HEK293 (cell line): ENCODE measurements at regions not wholly inside any gene's neighbourhood (a gene's known extent, or its start where the extent isn't known, plus 50 kb on each side); places are given as distances from the start of the nearest gene placed in this dataset.

ENCODE experiments used
- CTCF ChIA-PET: fragments of 350-600 bp; formaldehyde crosslinking; extraction: SDS; loops from one replicate; lab custom pipeline; 2021; ENCODE audit warnings: antibody characterized with exemption; lab: Yijun Ruan, JAX
- POLR2A ChIA-PET: fragments of 300-600 bp; formaldehyde crosslinking; extraction: SDS; loops from one replicate; lab custom pipeline; 2020; ENCODE audit warnings: antibody characterized with exemption, inconsistent platforms; lab: Yijun Ruan, JAX
- H3K27ac ChIP-seq: fragments of 200-500 bp; sonication (Bioruptor generic); 2 replicates; pipeline ENCODE4 v1.5.1; 2014; ENCODE audit warnings: low read depth, low read length, control low read depth, inconsistent platforms; ENCODE audit errors: extremely low read depth
- H3K36me3 ChIP-seq, 2 experiments: fragments of 200-500 bp in 1 of 2; sonication (Bioruptor generic) in 1 of 2; 1 replicate in 1 of 2; 2 replicates in 1 of 2; pipeline ENCODE4 v1.5.1; 2014 to 2017; ENCODE audit warnings: inconsistent platforms in 2 of 2, low read length in 2 of 2; ENCODE audit not compliant: control insufficient read depth in 2 of 2, insufficient read depth in 1 of 2
- H3K4me1 ChIP-seq: fragments of 200-500 bp; sonication (Bioruptor generic); 2 replicates; pipeline ENCODE4 v1.5.1; 2014; ENCODE audit warnings: mild to moderate bottlenecking, low read length, inconsistent platforms; ENCODE audit not compliant: control insufficient read depth, insufficient read depth
- H3K4me3 ChIP-seq: 2 replicates; pipeline ENCODE4 v1.5.1; 2011; ENCODE audit warnings: low read depth, mild to moderate bottlenecking, control low read depth, low read length, moderate library complexity
- H3K9me3 ChIP-seq: fragments of 200-500 bp; sonication (Bioruptor generic); 2 replicates; pipeline ENCODE4 v1.5.1; 2014; ENCODE audit warnings: low read depth, low read length, inconsistent platforms; ENCODE audit not compliant: control insufficient read depth, insufficient read depth
- BCL6B ChIP-seq: fragments of 450-650 bp; formaldehyde crosslinking; IDR thresholded peaks from 2 replicates; pipeline ENCODE4 v1.5.1; 2017; ENCODE audit warnings: missing biosample characterization, missing genetic modification characterization
- KLF16 ChIP-seq: fragments of 450-650 bp; formaldehyde crosslinking; IDR thresholded peaks from 2 replicates; pipeline ENCODE4 v1.5.1; 2017; ENCODE audit warnings: missing biosample characterization, missing genetic modification characterization
- KLF17 ChIP-seq: fragments of 450-650 bp; formaldehyde crosslinking; IDR thresholded peaks from 2 replicates; pipeline ENCODE4 v1.5.1; 2016; ENCODE audit warnings: missing biosample characterization, missing genetic modification characterization
- SP7 ChIP-seq: fragments of 450-650 bp; formaldehyde crosslinking; IDR thresholded peaks from 2 replicates; pipeline ENCODE4 v1.5.1; 2016; ENCODE audit warnings: missing biosample characterization, missing genetic modification characterization
- ZBTB20 ChIP-seq: fragments of 450-650 bp; formaldehyde crosslinking; IDR thresholded peaks from 2 replicates; pipeline ENCODE4 v1.5.1; 2016; ENCODE audit warnings: missing biosample characterization, missing genetic modification characterization
- ZBTB6 ChIP-seq: fragments of 450-650 bp; formaldehyde crosslinking; IDR thresholded peaks from 2 replicates; pipeline ENCODE4 v1.5.1; 2017; ENCODE audit warnings: missing biosample characterization, missing genetic modification characterization
- ZFP41 ChIP-seq: fragments of 450-650 bp; formaldehyde crosslinking; IDR thresholded peaks from 2 replicates; pipeline ENCODE4 v1.5.1; 2016; ENCODE audit warnings: missing biosample characterization, missing genetic modification characterization, borderline replicate concordance
- ZNF133 ChIP-seq: fragments of 450-650 bp; formaldehyde crosslinking; IDR thresholded peaks from 2 replicates; pipeline ENCODE4 v1.5.1; 2016; ENCODE audit warnings: missing biosample characterization, missing genetic modification characterization
- ZNF157 ChIP-seq: fragments of 450-650 bp; formaldehyde crosslinking; IDR thresholded peaks from 2 replicates; pipeline ENCODE4 v1.5.1; 2016; ENCODE audit warnings: missing biosample characterization, missing genetic modification characterization
- ZNF169 ChIP-seq: fragments of 450-650 bp; formaldehyde crosslinking; IDR thresholded peaks from 2 replicates; pipeline ENCODE4 v1.5.1; 2016; ENCODE audit warnings: missing biosample characterization, missing genetic modification characterization
- ZNF18 ChIP-seq: fragments of 450-650 bp; formaldehyde crosslinking; IDR thresholded peaks from 2 replicates; pipeline ENCODE4 v1.5.1; 2016; ENCODE audit warnings: missing biosample characterization, missing genetic modification characterization
- ZNF184 ChIP-seq: fragments of 450-650 bp; IDR thresholded peaks from 2 replicates; pipeline ENCODE4 v1.5.1; 2018; ENCODE audit warnings: missing biosample characterization, mild to moderate bottlenecking, missing genetic modification characterization
- ZNF266 ChIP-seq: fragments of 450-650 bp; formaldehyde crosslinking; IDR thresholded peaks from 2 replicates; pipeline ENCODE4 v1.5.1; 2016; ENCODE audit warnings: missing biosample characterization, missing genetic modification characterization, low read depth
- ZNF311 ChIP-seq: fragments of 450-650 bp; formaldehyde crosslinking; IDR thresholded peaks from 2 replicates; pipeline ENCODE4 v1.5.1; 2017; ENCODE audit warnings: missing biosample characterization, missing genetic modification characterization, borderline replicate concordance
- ZNF37A ChIP-seq: fragments of 450-650 bp; IDR thresholded peaks from 2 replicates; pipeline ENCODE4 v1.5.1; 2018; ENCODE audit warnings: missing biosample characterization, missing genetic modification characterization
- ZNF398 ChIP-seq: fragments of 450-650 bp; formaldehyde crosslinking; IDR thresholded peaks from 2 replicates; pipeline ENCODE4 v1.5.1; 2017; ENCODE audit warnings: missing biosample characterization, missing genetic modification characterization
- ZNF404 ChIP-seq: fragments of 450-650 bp; formaldehyde crosslinking; IDR thresholded peaks from 2 replicates; pipeline ENCODE4 v1.5.1; 2017; ENCODE audit warnings: missing biosample characterization, missing genetic modification characterization
- ZNF449 ChIP-seq: fragments of 450-650 bp; formaldehyde crosslinking; IDR thresholded peaks from 2 replicates; pipeline ENCODE4 v1.5.1; 2017; ENCODE audit warnings: missing biosample characterization, mild to moderate bottlenecking, missing genetic modification characterization, moderate library complexity
- ZNF473 ChIP-seq: fragments of 450-650 bp; formaldehyde crosslinking; IDR thresholded peaks from 2 replicates; pipeline ENCODE4 v1.5.1; 2017; ENCODE audit warnings: missing biosample characterization, missing genetic modification characterization
- ZNF488 ChIP-seq: fragments of 450-650 bp; formaldehyde crosslinking; IDR thresholded peaks from 2 replicates; pipeline ENCODE4 v1.5.1; 2016; ENCODE audit warnings: missing biosample characterization, missing genetic modification characterization
- ZNF529 ChIP-seq: fragments of 450-650 bp; formaldehyde crosslinking; IDR thresholded peaks from 2 replicates; pipeline ENCODE4 v1.5.1; 2017; ENCODE audit warnings: missing genetic modification characterization, missing biosample characterization; ENCODE audit not compliant: insufficient replicate concordance
- ZNF530 ChIP-seq: fragments of 450-650 bp; formaldehyde crosslinking; IDR thresholded peaks from 2 replicates; pipeline ENCODE4 v1.5.1; 2016; ENCODE audit warnings: low read depth, missing biosample characterization, missing genetic modification characterization
- ZNF677 ChIP-seq: fragments of 450-650 bp; IDR thresholded peaks from 2 replicates; pipeline ENCODE4 v1.5.0; 2018; ENCODE audit warnings: missing biosample characterization, mild to moderate bottlenecking, missing genetic modification characterization, moderate library complexity
- ZNF768 ChIP-seq: fragments of 450-650 bp; formaldehyde crosslinking; IDR thresholded peaks from 2 replicates; pipeline ENCODE4 v1.5.1; 2018; ENCODE audit warnings: missing biosample characterization, mild to moderate bottlenecking, missing genetic modification characterization
- ZNF777 ChIP-seq: fragments of 450-650 bp; formaldehyde crosslinking; IDR thresholded peaks from 2 replicates; pipeline ENCODE4 v1.5.1; 2017; ENCODE audit warnings: missing biosample characterization, missing genetic modification characterization, borderline replicate concordance
- ZNF830 ChIP-seq: fragments of 450-650 bp; IDR thresholded peaks from 2 replicates; pipeline ENCODE4 v1.5.0; 2018; ENCODE audit warnings: missing biosample characterization, missing genetic modification characterization, low read depth, mild to moderate bottlenecking, moderate library complexity
- ZNF843 ChIP-seq: fragments of 450-650 bp; formaldehyde crosslinking; IDR thresholded peaks from 2 replicates; pipeline ENCODE4 v1.5.1; 2016; ENCODE audit warnings: missing biosample characterization, missing genetic modification characterization

- TF ChIP-seq ZFP41 (tag by site-specific recombination) = no peak
- no peak for TF ChIP-seq ZBTB20
- TF ChIP-seq ZNF266 (tag by site-specific recombination) = no peak
- no peak for TF ChIP-seq KLF17 (tag by site-specific recombination)
- TF ChIP-seq ZNF830 (tag by site-specific recombination) = no peak
- TF ChIP-seq ZBTB6 (tag by site-specific recombination) = no peak
- no peak for TF ChIP-seq ZNF398 (tag by site-specific recombination)
- TF ChIP-seq, all 188 proteins: peak for 0
Observed at GRCh38 chr14:55963295-55963694, 154.9 kb upstream of the PELI2 start (continued).

- Histone ChIP-seq H3K27ac (no peak overlapping the region), H3K9me3 (no peaks in the 10 kb centered on the region), H3K4me1 (no peaks in the 10 kb centered on the region), H3K36me3 (no peaks in the 10 kb centered on the region), H3K4me3 (no peak overlapping the region)
- CTCF ChIA-PET = no interaction called here
- POLR2A ChIA-PET = no interaction called here
- TF ChIP-seq ZNF37A (tag by site-specific recombination) (no peak), ZNF529 (tag by site-specific recombination) (no peak), ZNF530 (tag by site-specific recombination) (no peak), ZNF768 (tag by site-specific recombination) (no peak), ZNF311 (tag by site-specific recombination) (no peak), ZNF184 (tag by site-specific recombination) (no peak), ZNF488 (tag by site-specific recombination) (no peak), ZNF169 (tag by site-specific recombination) (no peak), ZNF157 (tag by site-specific recombination) (no peak), SP7 (tag by site-specific recombination) (no peak), KLF16 (tag by site-specific recombination) (no peak), ZNF404 (tag by site-specific recombination) (no peak), ZNF473 (tag by site-specific recombination) (no peak), ZNF843 (tag by site-specific recombination) (no peak), ZNF449 (tag by site-specific recombination) (no peak), ZNF133 (no peak), ZNF18 (no peak), BCL6B (tag by site-specific recombination) (no peak), ZNF677 (tag by site-specific recombination) (no peak), ZNF777 (tag by site-specific recombination) (no peak)
Observed at GRCh38 chr14:55964091-55964490, 154.1 kb upstream of the PELI2 start.
